Stimulated activated naive CD8-positive, alpha-beta T cell treated with anti-CD3 and anti-CD28 coated beads, Interleukin-15, Interleukin-2, amounts not matched to agents 100 ng/mL and 50 ng/mL, for 24 hours (primary cell): ENCODE measurements at regions not wholly inside any gene's neighbourhood (a gene's known extent, or its start where the extent isn't known, plus 50 kb on each side); places are given as distances from the start of the nearest gene placed in this dataset.

Experiments used
- H3K27ac Mint-ChIP-seq: one replicate; pipeline ENCODE4 v1.8.0; 2021; ENCODE audit warnings: mild to moderate bottlenecking, mixed read lengths
- H3K27me3 Mint-ChIP-seq: one replicate; pipeline ENCODE4 v1.8.0; 2021; ENCODE audit warnings: mixed read lengths
- H3K36me3 Mint-ChIP-seq: one replicate; pipeline ENCODE4 v1.8.0; 2021; ENCODE audit warnings: low read depth, mixed read lengths
- H3K4me1 Mint-ChIP-seq: one replicate; pipeline ENCODE4 v1.8.0; 2021; ENCODE audit warnings: low read depth, mixed read lengths
- H3K4me3 Mint-ChIP-seq: one replicate; pipeline ENCODE4 v1.8.0; 2021; ENCODE audit warnings: mild to moderate bottlenecking, mixed read lengths
- H3K9me3 Mint-ChIP-seq: one replicate; pipeline ENCODE4 v1.8.0; 2021; ENCODE audit warnings: mixed read lengths

DNA sequence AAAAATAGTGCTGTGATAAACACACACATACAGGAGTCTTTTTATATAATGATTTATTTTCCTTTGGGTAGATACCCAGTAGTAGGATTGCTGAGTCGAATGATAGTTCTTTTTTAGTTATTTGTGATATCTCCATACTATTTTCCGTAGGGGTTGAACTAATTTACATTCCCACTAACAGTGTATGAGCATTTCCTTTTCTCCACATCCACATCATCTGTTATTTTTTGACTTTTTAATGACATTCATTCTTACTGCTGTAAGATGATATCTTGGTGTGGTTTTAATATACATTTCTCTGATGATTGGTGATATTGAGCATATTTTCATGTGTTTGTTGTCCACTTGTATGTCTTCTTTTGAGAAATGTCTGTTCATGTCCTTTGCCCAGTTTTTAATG lies 78.3 kb downstream of the NIBAN1 start:
- H3K27ac Mint-ChIP-seq, result no peak overlapping the region
- no peaks in the 10 kb centered on the region for H3K9me3 Mint-ChIP-seq
- peaks cover 25% of the 10 kb centered on the region for H3K36me3 Mint-ChIP-seq
- no peak overlapping the region for H3K4me3 Mint-ChIP-seq
- H3K27me3 Mint-ChIP-seq, result no peaks in the 10 kb centered on the region
- peaks cover 42% of the 10 kb centered on the region for H3K4me1 Mint-ChIP-seq

DNA sequence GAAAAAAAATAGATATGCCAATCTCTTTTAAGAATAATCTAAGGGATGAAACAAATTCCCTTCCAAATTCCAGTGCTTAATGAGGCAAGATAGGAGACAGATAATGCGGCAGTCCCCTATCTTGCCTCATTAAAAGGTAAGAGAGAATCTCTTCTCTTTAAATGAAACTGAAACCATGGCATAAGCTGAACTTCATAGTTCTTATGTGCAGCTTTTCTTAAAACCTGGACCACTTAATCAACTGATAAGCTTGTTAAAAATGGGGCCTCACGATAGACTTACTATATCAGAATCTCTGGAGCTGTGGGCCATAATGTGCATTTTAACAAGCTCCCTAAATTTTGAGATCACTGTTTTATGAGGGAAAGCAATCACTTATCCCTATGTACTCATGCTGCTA lies 79.2 kb downstream of the NIBAN1 start:
- H3K27me3 Mint-ChIP-seq, result no peaks in the 10 kb centered on the region
- no peaks in the 10 kb centered on the region for H3K9me3 Mint-ChIP-seq
- peaks cover 51% of the 10 kb centered on the region for H3K4me1 Mint-ChIP-seq
- no peak overlapping the region for H3K4me3 Mint-ChIP-seq
- peaks cover 25% of the 10 kb centered on the region for H3K36me3 Mint-ChIP-seq
- no peak overlapping the region for H3K27ac Mint-ChIP-seq

DNA sequence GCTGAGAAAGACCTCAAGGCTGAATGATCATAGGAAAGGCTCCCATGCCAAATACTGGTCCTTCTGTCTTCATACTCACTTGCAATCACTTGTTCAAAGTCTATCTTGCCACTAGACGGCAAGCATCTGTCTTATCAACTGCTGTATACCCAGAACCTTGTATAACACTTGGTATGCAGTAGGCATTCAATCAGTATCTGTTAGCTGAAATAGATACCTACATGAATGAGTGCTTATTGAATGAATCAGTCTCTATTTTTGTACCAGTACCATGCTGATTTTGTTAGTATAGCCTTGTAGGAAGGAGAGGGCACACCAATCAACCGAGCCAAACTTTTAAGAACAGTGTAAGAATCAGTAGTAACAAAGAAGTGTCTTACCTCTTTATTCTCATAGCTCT lies 80.6 kb downstream of the NIBAN1 start:
- no peak overlapping the region for H3K27ac Mint-ChIP-seq
- H3K4me1 Mint-ChIP-seq, result peaks cover 65% of the 10 kb centered on the region
- no peaks in the 10 kb centered on the region for H3K9me3 Mint-ChIP-seq
- H3K27me3 Mint-ChIP-seq, result no peaks in the 10 kb centered on the region
- peaks cover 33% of the 10 kb centered on the region for H3K36me3 Mint-ChIP-seq
- H3K4me3 Mint-ChIP-seq, result no peak overlapping the region

DNA sequence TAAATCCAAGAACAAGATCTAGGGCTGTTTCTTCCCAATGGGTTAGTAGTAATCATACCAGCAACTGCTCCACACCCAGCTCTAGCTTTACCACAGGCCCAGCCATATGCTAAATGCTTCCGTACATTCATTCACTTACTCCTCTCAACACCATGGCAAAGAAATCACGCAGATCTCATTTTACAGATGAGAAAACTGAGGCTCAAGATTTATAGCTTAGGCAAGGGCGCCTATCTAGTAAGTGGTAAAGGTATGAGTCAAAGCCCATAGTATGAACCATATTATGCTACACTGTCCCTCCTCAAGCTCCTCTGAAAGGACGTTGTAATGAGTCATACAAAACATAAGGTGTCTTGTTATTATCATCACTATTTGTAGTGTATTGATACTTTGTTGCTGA lies 82.2 kb downstream of the NIBAN1 start:
- Mint-ChIP-seq H3K9me3 (no peaks in the 10 kb centered on the region), H3K36me3 (peaks cover 23% of the 10 kb centered on the region), H3K4me3 (peak overlapping the region; percentile 14), H3K27me3 (no peaks in the 10 kb centered on the region), H3K27ac (peak overlapping the region; percentile 90), H3K4me1 (peaks cover 76% of the 10 kb centered on the region)

DNA sequence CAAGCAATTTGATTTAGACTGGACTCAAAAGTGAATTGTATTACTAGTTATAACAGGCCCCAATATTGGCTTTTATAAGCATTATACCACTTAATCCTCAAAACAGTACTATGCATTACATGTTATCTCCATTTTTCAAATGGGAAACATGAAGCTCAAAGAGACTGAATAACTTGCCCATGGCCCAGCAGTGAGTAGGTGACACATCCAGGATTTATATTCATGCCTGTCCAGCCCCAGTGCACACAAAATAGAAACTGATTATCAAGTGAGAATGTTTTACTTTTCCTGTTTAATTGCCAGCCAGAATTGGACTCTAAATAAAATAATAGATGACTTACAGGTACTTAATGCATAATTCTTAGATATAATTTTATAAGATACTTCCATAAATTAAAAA lies 82.9 kb downstream of the NIBAN1 start:
- no peaks in the 10 kb centered on the region for H3K9me3 Mint-ChIP-seq
- peak overlapping the region; percentile 97 for H3K27ac Mint-ChIP-seq
- peaks cover 76% of the 10 kb centered on the region for H3K4me1 Mint-ChIP-seq
- peak overlapping the region; percentile 25 for H3K4me3 Mint-ChIP-seq
- no peaks in the 10 kb centered on the region for H3K27me3 Mint-ChIP-seq
- peaks cover 17% of the 10 kb centered on the region for H3K36me3 Mint-ChIP-seq

DNA sequence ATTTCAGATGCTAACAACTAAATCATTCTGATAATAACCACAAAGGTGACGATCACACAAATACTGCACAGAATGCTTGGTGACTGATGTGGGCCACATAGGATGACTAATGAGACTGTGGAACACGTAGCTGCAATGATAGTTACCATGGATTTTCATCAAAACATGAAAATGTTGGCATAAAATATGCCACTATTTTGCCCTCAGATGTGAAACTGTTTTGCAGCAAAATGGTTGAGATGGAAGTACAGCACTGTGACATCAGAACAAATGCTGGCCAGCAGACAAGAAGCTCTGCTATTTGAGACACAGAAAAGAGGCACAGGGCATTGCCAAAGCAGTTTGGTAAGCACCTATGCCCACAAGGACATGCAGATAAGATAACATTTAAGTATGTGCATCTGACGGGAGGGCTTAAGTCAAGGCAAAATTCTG lies 83.8 kb downstream of the NIBAN1 start:
- Mint-ChIP-seq H3K36me3 (peaks cover 17% of the 10 kb centered on the region), H3K27me3 (no peaks in the 10 kb centered on the region), H3K9me3 (no peaks in the 10 kb centered on the region), H3K4me1 (peaks cover 75% of the 10 kb centered on the region), H3K4me3 (peak overlapping the region; percentile 25), H3K27ac (peak overlapping the region; percentile 97)

DNA sequence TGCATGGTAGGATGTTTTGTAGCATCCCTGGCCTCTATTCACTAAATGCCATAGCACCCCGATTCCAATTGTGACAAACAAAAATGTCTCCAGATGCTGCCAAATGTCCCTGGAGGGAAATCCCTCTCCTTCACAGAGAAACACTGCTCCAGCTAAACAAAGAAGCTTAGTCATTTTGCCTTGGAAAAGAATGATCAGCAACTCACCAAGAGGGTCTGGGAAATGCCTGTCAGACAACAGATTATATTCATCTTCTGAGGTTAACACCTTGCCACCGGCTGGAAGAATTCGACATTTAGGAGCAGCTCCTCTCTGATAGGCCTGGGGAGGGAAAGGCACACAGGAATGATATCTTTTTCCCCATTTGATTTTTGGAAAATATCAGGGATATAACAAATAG lies 84.4 kb downstream of the NIBAN1 start:
- Mint-ChIP-seq H3K4me3 (peak overlapping the region; percentile 59), H3K27me3 (no peaks in the 10 kb centered on the region)

DNA sequence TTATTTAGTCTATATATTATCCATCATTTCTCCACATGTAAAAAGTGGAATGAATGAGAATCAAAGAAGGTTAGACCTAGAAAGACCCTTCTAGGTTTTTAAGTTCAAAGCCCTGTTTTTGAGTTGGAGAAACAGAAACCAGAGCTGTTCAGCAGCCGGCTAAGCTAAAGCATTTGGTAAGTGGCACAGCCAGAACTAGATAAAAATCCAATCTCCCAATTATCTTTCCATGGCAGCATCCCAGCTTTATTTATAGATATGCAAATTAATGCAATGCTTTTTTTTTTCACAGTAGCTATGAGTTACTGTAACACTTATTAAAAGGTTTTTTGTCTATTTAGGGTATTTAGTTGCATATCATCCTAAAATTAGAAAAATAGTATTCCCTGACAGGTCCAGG lies 85.1 kb downstream of the NIBAN1 start:
- H3K27ac Mint-ChIP-seq, result peak overlapping the region; percentile 97
- peaks cover 19% of the 10 kb centered on the region for H3K36me3 Mint-ChIP-seq

More for the DNA sequence above, 84.4 kb downstream of the NIBAN1 start:
- H3K4me1 Mint-ChIP-seq, result peaks cover 73% of the 10 kb centered on the region
- H3K9me3 Mint-ChIP-seq, result no peaks in the 10 kb centered on the region
- peak overlapping the region; percentile 97 for H3K27ac Mint-ChIP-seq
- H3K36me3 Mint-ChIP-seq, result peaks cover 20% of the 10 kb centered on the region

DNA sequence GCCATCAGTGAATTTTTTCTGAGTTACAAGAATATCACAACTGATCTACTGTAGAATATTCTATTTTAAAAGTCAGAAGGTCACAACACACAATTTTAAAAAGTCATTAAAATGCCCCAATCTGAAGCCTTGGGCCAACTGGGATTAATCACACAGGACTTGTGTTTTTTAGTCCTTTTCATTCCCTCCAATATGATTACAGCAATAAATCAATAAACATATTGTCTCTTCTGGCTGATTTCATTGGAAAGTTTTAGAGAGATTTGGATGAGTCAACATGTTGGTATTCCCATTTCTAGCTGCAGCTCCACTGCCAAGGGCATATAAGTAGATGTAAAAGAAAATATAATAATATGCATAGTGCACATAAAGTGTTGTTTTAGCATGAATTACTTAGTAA lies 85.8 kb downstream of the NIBAN1 start:
- Mint-ChIP-seq H3K27me3 (no peaks in the 10 kb centered on the region), H3K36me3 (peaks cover 20% of the 10 kb centered on the region), H3K4me3 (no peak overlapping the region), H3K4me1 (peaks cover 71% of the 10 kb centered on the region), H3K9me3 (no peaks in the 10 kb centered on the region), H3K27ac (peak overlapping the region; percentile 82)

More for the DNA sequence above, 85.1 kb downstream of the NIBAN1 start:
- Mint-ChIP-seq H3K9me3 (no peaks in the 10 kb centered on the region), H3K27me3 (no peaks in the 10 kb centered on the region), H3K4me3 (no peak overlapping the region), H3K4me1 (peaks cover 65% of the 10 kb centered on the region)

DNA sequence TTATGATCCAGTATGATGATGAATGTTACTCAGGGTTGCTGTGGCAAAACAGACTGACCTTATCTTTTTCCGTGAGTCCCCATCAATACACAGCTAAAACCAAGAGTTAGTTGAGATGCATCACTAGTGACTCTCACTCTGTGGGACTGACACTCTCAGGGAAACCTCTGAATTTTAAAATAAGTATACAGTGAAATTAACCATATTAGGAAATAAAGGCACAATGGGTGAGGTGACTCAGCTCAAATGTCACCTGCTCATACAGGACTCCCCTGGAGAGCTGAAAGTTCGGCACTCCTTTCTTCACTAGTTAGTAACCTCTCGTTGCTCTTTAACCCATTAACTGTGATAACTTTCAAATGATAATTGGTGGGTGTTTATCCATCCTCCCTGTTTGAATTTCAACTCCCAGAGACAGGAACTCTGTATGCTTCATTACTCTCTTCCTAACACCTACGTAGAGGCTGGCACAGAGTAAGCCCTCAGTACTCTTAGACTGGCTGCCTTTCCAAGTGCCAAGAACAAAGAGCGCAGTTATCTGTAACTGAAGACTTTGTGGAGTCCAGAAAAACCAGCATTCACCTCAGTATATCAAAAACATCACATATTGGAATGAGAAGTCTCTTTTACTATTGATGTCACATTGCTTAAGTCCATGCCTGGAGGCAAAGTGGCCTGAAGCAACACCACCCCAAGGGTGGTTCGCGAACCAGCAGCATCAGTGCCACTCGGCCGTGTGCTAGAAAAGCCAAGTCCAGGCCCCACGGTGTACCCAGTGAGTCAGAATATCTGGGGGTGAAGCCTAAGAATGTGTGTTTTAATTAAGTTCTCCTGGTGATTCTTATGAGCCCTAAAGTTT lies 91.1 kb downstream of the NIBAN1 start:
- Mint-ChIP-seq H3K36me3 (peaks cover 31% of the 10 kb centered on the region), H3K9me3 (no peaks in the 10 kb centered on the region), H3K27me3 (peaks cover 20% of the 10 kb centered on the region), H3K4me1 (peaks cover 56% of the 10 kb centered on the region), H3K4me3 (peak overlapping the region; percentile 65), H3K27ac (peak overlapping the region; percentile 100)

DNA sequence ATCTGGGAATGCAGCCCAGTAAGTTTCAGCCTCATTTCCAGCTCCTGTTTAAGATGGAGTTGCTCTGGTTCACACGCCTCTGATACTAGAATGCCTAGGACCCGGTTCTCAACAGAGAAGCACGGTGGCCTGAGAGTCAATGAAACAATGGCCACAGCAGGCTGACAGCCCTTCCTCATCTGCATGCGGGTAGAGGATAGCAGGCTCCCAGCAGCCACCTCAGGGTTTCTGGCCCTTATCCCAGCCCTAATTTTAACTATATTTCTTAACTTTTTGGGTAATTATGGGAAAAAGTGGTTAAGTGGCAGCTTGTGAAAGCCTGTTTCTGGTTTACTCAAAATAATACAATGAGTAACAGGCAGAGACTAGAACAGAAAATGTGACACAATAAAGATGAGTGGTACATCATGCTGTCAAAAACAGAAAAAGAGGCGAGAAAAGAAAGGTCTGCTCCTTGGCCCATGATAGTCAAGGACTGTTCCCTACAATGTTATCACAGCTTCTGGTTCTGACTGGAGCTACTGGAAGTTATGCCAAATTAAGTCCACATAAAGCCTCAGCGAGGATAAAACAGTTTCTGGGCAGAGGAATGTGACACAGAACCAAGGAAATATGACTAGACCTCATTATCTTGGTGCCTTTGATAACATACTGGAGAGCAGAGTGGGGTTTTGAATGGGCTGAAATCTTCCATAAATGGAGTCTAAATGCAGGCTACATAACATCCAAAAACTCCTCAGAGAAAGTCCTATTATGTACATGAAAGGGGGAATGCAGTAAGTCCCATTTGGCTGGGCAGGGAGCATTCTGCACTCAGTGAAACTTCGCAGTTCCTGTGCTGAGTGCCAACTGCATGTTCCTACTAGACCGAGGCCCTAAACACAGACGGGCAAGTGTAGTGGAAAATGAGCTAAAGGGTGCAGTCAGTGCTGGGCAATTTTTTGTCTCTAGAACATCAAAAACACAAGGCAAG lies 92.1 kb downstream of the NIBAN1 start:
- no peaks in the 10 kb centered on the region for H3K9me3 Mint-ChIP-seq
- H3K27ac Mint-ChIP-seq, result peak overlapping the region; percentile 100
- H3K4me1 Mint-ChIP-seq, result peaks cover 50% of the 10 kb centered on the region
- H3K4me3 Mint-ChIP-seq, result peak overlapping the region; percentile 65
- H3K36me3 Mint-ChIP-seq, result peaks cover 31% of the 10 kb centered on the region
- peaks cover 21% of the 10 kb centered on the region for H3K27me3 Mint-ChIP-seq

DNA sequence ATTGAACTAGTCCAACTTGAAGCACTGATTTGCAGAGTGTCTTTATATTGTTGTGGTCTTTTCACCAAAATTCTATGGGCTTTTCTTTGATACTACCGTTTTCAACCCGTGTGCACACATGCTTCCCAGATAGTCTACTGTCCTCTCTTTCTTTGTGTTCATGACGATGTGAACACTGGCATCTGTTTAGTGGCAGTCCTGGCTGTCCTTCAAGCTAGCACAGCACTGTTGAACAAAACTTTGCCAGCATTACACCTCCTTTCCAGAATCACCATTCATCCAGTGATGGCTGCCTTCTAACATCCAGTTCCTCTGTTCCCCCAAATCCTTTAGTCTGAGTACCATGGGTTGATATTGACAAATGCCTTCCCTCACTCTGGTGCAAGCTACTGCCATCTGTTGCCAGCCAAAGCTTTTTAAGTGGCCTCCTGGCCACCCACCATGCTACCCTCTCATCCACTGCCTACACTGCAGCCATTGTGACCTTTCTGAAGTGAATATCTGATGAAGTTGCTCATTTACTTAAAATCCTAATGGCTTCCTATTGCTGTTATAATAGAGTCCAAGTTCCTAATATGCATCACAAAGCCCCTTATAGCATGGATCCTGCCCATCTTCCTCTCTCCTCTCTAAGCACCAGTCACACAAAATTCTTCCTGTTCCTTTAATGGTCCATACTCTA lies 94.3 kb downstream of the NIBAN1 start:
- Mint-ChIP-seq H3K27ac (peak overlapping the region; percentile 69), H3K4me1 (peaks cover 46% of the 10 kb centered on the region)

DNA sequence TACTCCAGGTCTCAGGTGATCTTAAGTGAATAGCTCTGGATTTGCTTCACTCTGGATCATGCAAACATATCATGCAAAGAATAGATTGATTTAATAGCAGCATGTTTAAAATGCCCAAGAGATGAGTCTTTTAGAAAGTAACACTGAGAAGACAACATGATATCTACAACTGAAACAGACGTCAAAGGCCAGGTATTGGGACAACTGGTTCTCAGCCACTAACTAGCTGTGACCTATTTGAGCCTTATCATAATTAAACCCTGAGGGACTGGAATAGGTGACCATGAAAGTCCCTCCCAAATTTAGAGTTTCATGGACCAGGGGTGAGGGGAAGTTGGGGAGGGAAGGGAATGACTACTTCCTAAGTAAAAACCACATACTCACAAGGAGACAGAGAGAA lies 95.7 kb downstream of the NIBAN1 start:
- Mint-ChIP-seq H3K9me3 (no peaks in the 10 kb centered on the region), H3K27me3 (peaks cover 32% of the 10 kb centered on the region), H3K36me3 (peaks cover 29% of the 10 kb centered on the region), H3K4me1 (peaks cover 41% of the 10 kb centered on the region), H3K27ac (no peak overlapping the region), H3K4me3 (no peak overlapping the region)

More for the DNA sequence above, 94.3 kb downstream of the NIBAN1 start:
- Mint-ChIP-seq H3K36me3 (peaks cover 33% of the 10 kb centered on the region), H3K4me3 (no peak overlapping the region), H3K27me3 (peaks cover 32% of the 10 kb centered on the region), H3K9me3 (no peaks in the 10 kb centered on the region)

DNA sequence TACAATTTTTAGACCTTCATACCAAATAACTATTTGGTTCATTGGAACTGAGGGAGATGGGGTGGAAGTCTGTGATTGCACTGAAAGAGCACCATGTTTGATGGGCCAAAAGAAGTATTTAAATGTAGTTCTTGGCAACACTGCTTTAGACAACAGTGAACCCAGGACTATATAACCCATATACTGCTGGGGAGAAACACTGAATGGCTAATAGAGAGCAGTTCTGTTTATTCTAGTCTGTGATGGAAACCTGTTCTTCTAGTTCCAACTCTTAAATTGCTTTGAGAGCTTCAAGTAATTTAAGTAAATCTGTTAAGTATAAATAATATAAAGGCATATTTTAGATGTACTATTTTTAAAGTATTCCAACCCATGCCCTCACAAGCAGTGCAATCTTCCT lies 96.3 kb downstream of the NIBAN1 start:
- H3K27ac Mint-ChIP-seq, result peak overlapping the region; percentile 49
- H3K27me3 Mint-ChIP-seq, result peaks cover 35% of the 10 kb centered on the region
- peaks cover 24% of the 10 kb centered on the region for H3K36me3 Mint-ChIP-seq
- peaks cover 35% of the 10 kb centered on the region for H3K4me1 Mint-ChIP-seq
- H3K9me3 Mint-ChIP-seq, result no peaks in the 10 kb centered on the region
- no peak overlapping the region for H3K4me3 Mint-ChIP-seq
